ENCODE measurements at regions not wholly inside any gene's neighbourhood (a gene's known extent, or its start where the extent isn't known, plus 50 kb on each side); places are given as distances from the start of the nearest gene placed in this dataset.
A peak's percentile ranks its signal among the peaks of the same experiment; 100 is the strongest.

GRCh38 chr5:143761663-143762062 is 50.3 kb upstream of the HMHB1 start:
- DNase-seq (ENCODE audit: low spot score): no peak

- DNase-seq (ENCODE audit: low spot score): no peak
Measured at GRCh38 chr5:143760755-143761154, 51.2 kb upstream of the HMHB1 start.

DNA sequence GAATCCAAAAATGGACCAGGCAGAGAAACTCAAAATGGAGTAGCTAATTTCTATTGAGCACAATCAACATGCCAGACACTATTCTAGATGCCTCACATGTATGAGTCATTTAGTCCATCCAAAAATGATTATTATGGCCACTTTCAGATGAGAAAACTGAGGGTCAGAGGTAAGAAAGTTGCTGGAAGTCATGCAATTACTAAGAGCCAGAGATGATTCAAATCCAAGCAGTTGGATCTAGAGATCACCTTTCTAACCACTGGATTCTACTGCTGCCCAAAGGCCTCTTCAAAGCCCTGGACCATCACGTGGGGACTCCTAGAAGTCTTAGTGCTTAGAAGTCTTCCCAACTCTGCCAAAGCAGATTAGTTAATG is 51.8 kb upstream of the HMHB1 start:
- no peak for DNase-seq (ENCODE audit: low spot score)

DNA sequence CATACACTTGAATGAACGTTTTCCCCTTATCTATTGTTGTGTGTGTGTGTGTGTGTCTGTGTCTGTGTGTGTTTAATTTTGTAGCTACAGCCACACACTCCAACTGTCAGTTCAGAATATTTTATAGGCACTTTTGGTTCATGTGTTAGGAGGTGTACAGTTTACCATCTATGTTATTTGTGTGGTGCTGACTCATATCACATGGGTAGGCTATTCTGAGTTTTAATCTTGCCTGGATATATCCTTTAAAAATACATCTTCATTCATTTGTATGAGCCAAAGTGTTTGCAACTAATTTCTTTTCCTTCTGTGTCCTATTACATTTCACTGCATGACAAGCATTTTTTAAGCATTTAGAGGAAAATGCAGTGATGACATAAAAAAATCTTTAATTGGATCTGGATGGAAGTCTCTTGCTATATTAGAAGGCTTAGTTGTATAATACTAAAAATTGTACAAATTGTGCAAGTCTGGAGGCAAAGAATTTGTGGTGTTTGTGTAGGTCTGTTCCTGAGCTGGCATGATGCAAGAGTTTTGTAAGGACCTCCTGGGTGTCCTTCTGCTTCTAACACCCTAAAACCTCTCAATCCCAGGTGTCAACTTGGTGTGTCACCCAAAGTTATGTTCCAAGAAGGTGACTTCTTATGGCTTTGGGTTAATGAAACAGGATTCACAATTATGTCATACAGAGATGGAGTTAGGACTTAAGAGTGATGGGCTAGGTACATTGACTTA is 52.4 kb upstream of the HMHB1 start:
- DNase-seq (ENCODE audit: low spot score): no peak

DNA sequence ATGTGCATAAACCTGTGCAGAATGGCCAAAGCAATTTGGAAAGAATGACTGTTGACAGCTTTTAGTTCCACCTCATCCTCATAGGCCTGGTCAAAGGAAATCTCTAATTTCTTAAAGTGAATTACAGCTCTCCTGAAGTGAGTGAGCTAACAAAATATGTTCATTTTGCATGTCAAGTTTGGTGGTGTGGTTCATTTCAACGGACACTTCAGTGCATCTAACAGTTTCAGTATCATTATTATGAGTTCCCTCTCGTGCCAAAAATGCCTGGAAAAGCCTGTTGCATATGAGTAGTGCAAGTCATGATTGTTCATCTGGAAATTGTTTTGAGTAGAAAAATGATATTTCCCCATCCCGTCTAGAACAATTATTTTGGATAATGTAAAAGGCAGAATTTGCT is 53.2 kb upstream of the HMHB1 start:
- peak; percentile 69 for DNase-seq (ENCODE audit: low spot score)

DNA sequence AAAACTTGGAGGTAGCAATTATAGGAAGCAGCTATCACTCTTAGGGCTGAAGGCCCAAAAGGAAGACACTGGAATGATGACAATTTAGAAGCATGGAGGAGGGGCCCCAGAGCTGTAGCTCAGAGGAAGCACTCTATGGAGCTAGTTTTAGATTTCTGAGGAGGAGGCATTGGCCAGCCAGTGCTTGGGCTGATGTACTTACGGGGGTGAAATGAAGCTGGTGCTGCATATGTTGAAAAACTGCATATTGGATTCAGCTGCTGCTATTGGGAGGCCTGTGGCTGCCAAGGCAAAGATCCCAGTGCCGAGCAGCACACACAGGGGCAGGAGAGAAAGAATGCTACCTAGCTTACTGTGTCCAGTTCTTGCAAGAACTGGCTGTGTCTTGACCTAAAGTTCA is 53.9 kb upstream of the HMHB1 start:
- DNase-seq (ENCODE audit: low spot score): no peak

GRCh38 chr5:143757116-143757515 is 54.8 kb upstream of the HMHB1 start:
- DNase-seq (ENCODE audit: low spot score): peak; percentile 42

DNA sequence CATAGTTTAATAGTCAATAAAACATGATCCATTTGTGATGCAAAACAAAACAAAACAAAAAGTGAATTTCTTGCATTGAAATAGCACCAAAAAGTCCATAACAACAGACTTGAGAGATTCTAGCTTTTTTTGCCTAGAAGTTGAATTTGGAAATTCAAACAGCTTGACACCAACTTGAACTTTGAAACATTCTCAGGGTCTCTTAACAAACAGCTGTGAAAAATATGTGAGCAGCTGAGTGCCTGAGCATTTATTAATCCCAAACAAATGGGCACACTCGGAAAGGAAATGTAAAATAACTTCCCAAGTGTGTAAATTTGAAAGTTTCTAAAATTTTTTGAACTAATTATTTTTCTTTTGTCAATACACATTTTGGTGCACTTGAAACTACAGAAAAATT is 56.0 kb upstream of the HMHB1 start:
- DNase-seq (ENCODE audit: low spot score): no peak

DNA sequence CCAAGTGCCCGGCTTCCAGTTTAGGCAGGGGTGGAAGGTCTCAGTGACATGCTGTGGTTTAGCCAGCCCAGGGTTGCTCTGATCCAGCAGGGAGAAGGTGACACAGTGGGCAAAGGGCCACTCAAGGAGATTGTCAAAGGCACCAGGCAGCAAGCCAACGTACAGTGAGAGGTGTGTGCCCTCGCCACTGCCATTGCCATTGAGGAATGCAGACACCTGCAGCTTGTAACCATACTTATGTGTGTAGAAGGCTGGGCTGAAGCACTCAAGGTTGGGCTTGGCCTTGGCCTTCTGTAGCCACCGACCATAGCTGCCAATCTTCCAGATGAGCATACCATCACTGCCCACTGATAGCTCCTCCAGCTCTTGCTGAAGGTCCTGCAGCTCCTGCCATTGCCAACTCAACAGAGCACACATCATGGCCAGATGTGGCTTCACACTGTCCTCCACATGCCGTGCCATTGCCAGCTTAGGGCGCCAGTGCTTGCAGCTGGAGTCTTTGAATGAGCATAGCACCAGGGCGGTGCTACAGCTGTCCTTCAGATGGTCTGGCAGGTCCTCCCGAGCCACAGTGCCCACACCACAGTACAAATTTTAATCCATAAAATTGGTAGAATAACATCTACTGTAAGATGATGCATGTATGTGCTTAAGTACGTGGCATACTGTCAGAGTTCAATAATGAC is 59.7 kb upstream of the HMHB1 start:
- DNase-seq (ENCODE audit: low spot score): no peak

GRCh38 chr5:143751342-143751741 is 60.6 kb upstream of the HMHB1 start:
- DNase-seq (ENCODE audit: low spot score): no peak

- DNase-seq (ENCODE audit: low spot score): no peak
Measured at GRCh38 chr5:143749581-143750205, 62.3 kb upstream of the HMHB1 start.

GRCh38 chr5:143748516-143748915 is 63.4 kb upstream of the HMHB1 start:
- no peak for DNase-seq (ENCODE audit: low spot score)

DNA sequence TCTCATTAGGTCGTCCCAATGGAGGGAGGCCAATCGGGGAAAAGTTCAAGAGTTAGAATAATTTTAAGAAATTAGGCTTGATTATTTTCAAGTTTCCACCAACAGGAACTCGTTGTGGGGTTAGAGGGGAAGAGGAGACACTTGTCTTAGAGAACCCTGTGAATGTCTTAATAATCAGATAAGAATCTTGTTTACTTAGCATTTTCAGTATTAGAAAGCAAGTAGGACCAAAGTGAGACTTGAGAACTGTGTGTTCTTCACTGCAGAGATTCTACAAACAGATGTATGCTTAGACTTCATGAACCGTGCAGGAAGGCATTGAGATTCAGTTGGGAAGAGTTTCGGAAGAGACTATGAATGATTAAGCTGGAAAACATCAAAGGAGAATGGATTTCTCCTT is 69.0 kb upstream of the HMHB1 start:
- DNase-seq (ENCODE audit: low spot score): no peak

GRCh38 chr5:143741421-143741820 is 70.5 kb upstream of the HMHB1 start:
- DNase-seq (ENCODE audit: low spot score): no peak

GRCh38 chr5:143740956-143741355 is 71.0 kb upstream of the HMHB1 start:
- DNase-seq (ENCODE audit: low spot score): no peak

DNA sequence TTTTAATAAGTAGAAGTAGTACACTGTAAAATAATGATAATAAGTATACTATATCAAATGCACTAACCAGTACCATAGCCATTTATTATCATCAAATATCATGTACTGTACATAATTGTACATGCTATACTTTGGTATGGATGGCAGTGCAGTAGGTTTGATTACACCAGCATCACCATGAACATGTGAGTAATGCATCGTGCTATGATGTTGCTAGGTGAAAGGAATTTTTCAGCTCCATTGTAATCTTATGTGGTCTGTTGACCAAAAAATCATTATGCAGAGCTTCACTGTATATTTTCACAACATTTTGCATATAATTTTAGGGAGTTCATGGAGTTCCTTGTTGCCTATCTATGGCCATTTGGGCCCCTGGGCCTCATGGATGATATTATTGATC is 72.2 kb upstream of the HMHB1 start:
- DNase-seq (ENCODE audit: low spot score): no peak

DNA sequence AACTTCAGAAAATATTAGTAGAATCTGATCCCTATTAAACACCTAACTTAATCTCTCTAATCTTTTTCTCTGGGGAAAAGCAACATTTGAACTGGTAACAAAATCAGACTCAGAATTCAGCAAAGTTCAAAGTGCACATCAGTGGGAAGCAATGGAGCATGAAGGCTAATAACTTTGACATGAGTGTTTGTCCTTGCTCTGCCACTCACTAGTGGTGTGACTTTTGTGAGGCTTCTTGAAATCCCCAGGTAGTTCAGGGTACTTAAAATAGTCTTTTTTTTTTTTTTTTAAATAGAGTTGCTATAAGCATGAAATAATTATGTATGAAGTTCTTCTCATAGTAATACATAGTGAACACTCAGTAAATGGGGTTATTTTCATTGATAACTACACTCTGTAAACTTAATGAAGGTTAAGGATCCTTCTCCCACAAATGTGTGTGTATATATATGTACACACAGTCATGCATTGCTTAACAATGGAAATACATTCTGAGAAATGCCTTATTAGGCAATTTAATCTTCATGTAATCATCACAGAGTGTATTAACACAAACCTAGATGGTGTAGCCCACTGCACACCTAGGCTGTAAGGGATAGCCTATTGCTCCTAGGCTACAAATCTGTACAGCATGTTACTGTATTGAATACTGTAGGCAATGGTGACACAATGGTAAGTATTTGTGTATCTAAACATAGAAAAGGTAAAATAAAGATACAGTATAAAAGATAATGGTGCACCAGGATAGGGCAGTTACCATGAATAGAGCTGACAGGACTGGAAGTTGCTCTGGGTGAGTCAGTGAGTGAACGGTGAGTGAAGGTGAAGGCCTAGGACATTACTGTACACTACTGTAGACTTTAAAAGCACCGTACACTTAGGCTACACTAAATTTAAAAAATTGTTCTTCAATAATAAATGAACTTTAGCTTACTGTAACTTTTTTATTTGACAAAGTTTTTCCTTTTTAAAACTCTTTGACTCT is 73.3 kb upstream of the HMHB1 start:
- DNase-seq (ENCODE audit: low spot score): no peak

DNA sequence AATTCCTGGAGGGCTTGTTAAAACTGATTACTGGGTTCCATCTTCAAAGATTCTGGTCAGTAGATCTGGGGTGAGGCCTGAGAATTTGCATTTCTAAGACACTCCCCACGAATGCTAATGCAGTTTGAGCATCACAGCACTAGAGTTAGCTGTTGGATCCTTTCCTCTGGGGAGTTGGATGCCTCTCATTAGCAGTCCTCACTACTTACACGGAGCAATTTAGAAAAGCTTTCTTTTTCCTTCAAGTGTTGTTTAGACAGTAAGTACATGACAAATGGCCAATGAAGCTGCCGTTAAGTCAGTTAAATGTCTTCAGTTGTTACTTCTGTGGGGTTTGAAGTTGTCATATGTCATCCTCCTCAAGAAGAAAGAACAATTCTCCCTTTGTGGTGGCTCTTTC is 74.9 kb upstream of the HMHB1 start:
- no peak for DNase-seq (ENCODE audit: low spot score)

GRCh38 chr5:143734456-143734780 is 77.5 kb upstream of the HMHB1 start:
- DNase-seq (ENCODE audit: low spot score): no peak

DNA sequence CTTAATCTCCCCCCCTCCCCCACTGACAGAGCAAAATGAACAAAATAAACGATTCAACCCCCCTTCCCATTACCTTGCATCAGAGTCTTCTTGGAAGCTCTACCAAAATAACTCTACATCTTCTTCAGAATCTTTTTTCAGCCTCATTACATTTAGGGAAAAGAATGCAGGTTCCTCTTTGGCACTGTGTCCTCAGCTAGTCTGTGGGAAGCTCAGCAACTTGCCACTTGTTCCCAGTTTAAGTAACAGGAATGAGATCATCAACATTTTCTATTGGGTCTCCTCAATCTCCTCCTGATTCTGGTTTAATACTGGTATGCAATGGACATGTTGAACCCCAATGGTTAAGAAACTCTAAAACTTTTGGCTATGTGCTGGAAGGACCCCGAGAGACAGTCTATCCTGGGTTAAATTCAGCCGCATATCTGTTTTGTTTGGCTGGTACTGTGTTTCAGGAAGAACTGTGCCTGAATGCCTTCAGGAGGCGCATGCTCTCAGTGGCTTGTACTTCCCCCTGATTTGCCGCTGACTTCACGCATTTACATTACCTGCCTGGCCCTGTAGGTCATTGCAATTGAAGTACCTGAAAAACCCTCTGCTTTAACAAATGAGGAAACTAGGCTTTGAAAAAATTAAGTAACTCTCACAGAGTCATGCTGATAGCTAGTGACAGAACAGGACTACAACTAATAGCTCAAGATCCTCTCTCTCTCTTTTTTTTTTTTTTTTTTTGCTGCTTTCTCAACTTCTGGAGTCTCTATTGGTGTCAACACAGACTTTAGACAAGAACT is 78.1 kb upstream of the HMHB1 start:
- peak; percentile 53 for DNase-seq (ENCODE audit: low spot score)

DNA sequence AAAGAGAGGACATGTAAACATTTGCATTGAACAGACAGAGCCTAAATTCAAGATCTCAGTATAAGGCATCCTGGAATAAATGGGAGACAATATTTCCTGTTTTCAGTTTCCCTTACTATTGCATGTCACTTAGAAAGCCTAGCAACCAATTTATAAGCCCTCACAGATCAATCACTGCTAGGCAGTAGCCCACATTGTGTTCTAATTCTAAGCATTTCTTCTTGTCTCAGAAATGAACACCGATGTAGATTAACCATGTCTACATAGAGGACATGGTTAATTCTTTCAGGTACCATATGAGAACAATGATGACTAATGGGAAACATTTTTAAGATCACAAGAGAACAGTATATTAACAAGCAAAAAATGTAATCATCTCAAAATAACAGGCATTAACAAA is 79.6 kb upstream of the HMHB1 start:
- DNase-seq (ENCODE audit: low spot score): no peak

All from AG08395 (cell line).